Immature natural killer cell (primary cell): ENCODE measurements at regions not wholly inside any gene's neighbourhood (a gene's known extent, or its start where the extent isn't known, plus 50 kb on each side); places are given as distances from the start of the nearest gene placed in this dataset.

Experiments used
- DNase-seq, 3 donors: peaks; one replicate each; pipeline ENCODE4 v3.0.0; 2022; ENCODE audit warnings: mixed read lengths in 1 of 3
- H3K27ac Mint-ChIP-seq, 6 donors: one replicate each; pipeline ENCODE4 v1.8.0; 2020; ENCODE audit warnings: mixed read lengths in 6 of 6, mild to moderate bottlenecking in 5 of 6, inconsistent platforms in 4 of 6, moderate library complexity in 3 of 6
- H3K27me3 Mint-ChIP-seq, 3 donors: one replicate each; pipeline ENCODE4 v1.8.0; 2020 to 2021; ENCODE audit warnings: low read depth in 3 of 3, mild to moderate bottlenecking in 3 of 3, mixed read lengths in 3 of 3, moderate library complexity in 3 of 3, inconsistent platforms in 1 of 3
- H3K36me3 Mint-ChIP-seq, 3 donors: one replicate each; pipeline ENCODE4 v1.8.0; 2020; ENCODE audit warnings: mixed read lengths in 3 of 3, inconsistent platforms in 2 of 3, mild to moderate bottlenecking in 2 of 3
- H3K4me1 Mint-ChIP-seq, 2 donors: one replicate each; pipeline ENCODE4 v1.8.0; 2020; ENCODE audit warnings: inconsistent platforms in 2 of 2, mild to moderate bottlenecking in 2 of 2, mixed read lengths in 2 of 2, moderate library complexity in 1 of 2
- H3K4me3 Mint-ChIP-seq, 5 donors: one replicate each; pipeline ENCODE4 v1.8.0; 2020; ENCODE audit warnings: mild to moderate bottlenecking in 5 of 5, mixed read lengths in 5 of 5, inconsistent platforms in 3 of 5, moderate library complexity in 3 of 5
- H3K9me3 Mint-ChIP-seq, 6 donors: one replicate each; pipeline ENCODE4 v1.8.0; 2020; ENCODE audit warnings: mild to moderate bottlenecking in 6 of 6, mixed read lengths in 6 of 6, inconsistent platforms in 4 of 6, moderate library complexity in 3 of 6

GRCh38 chr10:29068966-29069365 is 219.9 kb upstream of the LYZL1 start:
- no peak for DNase-seq
- Mint-ChIP-seq H3K4me3 (no peak overlapping the region), H3K27ac (no peak overlapping the region), H3K36me3 (no peaks in the 10 kb centered on the region), H3K9me3 (peaks cover 0 to 3% (median 0%) of the 10 kb centered on the region in 6 donors), H3K4me1 (no peaks in the 10 kb centered on the region), H3K27me3 (peaks cover 0 to 1% (median 1%) of the 10 kb centered on the region in 3 donors)

DNA sequence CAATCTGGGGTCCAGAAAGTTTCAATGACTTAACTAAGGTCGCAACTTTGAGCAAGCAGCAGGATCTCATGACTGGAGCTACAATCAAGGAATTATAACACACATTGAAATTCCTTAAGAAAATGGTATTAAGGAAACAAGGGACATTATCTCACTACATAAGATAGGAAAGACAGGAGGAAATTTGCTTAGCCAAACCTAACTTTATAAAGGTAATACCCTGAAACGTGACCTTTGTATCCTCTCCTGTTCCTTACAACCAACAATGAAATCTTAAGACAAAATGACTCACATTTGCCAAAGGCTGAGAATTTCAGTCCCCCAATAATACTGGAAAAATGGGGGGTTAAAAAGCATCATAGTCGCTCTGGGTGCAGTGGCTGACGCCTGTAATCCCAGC is 218.9 kb upstream of the LYZL1 start:
- Mint-ChIP-seq H3K27me3 (peaks cover 0 to 4% (median 1%) of the 10 kb centered on the region in 3 donors), H3K27ac (no peak overlapping the region), H3K4me3 (no peak overlapping the region), H3K36me3 (no peaks in the 10 kb centered on the region), H3K4me1 (no peaks in the 10 kb centered on the region), H3K9me3 (peaks cover 0 to 3% (median 0%) of the 10 kb centered on the region in 6 donors)
- no peak for DNase-seq

DNA sequence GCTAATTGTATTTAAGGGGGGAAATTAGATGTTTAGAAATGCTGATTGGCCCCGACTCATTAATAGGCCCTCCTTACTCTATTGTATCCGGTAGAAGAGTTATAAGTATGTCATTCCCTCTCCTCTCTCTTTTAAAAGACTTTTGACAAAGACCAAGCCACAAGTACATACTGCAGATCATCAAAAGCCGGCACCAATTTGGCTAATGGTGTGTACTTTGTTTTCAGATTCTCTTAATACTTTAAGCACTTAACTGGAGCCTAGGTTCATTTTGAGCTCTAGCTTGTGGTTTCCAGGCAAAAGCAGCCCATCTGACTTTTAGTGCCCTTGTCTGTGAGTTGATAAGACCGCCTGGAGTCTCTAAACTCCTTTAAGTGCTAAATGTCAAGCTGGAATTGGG is 210.0 kb upstream of the LYZL1 start:
- Mint-ChIP-seq H3K27me3 (peaks cover 2 to 7% (median 3%) of the 10 kb centered on the region in 3 donors), H3K4me3 (no peak overlapping the region), H3K4me1 (no peaks in the 10 kb centered on the region), H3K36me3 (no peaks in the 10 kb centered on the region), H3K27ac (no peak overlapping the region), H3K9me3 (no peaks in the 10 kb centered on the region)
- no peak for DNase-seq

DNA sequence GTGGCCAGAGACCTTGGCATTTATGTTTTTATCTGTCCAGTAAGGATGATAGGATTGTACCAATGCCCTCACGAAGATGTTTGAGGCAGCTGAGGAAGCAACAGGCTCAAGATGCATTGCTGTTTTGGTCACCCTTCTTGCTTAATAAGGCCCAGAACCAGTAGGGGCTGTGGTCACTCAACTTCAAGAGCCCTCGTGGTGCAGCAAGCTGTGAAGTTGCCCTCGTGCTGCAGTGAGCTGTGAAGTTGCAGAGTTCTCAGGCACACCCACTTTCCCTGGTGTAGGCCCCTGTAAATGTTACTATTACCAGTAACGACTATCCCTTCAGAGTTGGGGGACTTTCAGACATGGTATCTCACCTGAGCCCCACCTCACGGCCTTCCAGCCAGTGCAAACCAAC is 207.6 kb upstream of the LYZL1 start:
- DNase-seq: no peak
- Mint-ChIP-seq H3K27ac (no peak overlapping the region), H3K9me3 (no peaks in the 10 kb centered on the region), H3K27me3 (peaks cover 0 to 8% (median 3%) of the 10 kb centered on the region in 3 donors), H3K4me1 (no peaks in the 10 kb centered on the region), H3K36me3 (no peaks in the 10 kb centered on the region), H3K4me3 (no peak overlapping the region)

GRCh38 chr10:29081951-29082685 is 206.8 kb upstream of the LYZL1 start:
- Mint-ChIP-seq H3K9me3 (no peaks in the 10 kb centered on the region), H3K27me3 (peaks cover 0 to 8% (median 3%) of the 10 kb centered on the region in 3 donors), H3K4me1 (no peaks in the 10 kb centered on the region), H3K4me3 (no peak overlapping the region), H3K36me3 (no peaks in the 10 kb centered on the region), H3K27ac (no peak overlapping the region)
- DNase-seq: no peak

- no peak overlapping the region for H3K27ac Mint-ChIP-seq
- H3K9me3 Mint-ChIP-seq: no peaks in the 10 kb centered on the region
- H3K4me1 Mint-ChIP-seq: no peaks in the 10 kb centered on the region
- no peaks in the 10 kb centered on the region for H3K36me3 Mint-ChIP-seq
- H3K27me3 Mint-ChIP-seq: peaks cover 0 to 8% (median 3%) of the 10 kb centered on the region in 3 donors
- DNase-seq: no peak
- H3K4me3 Mint-ChIP-seq: no peak overlapping the region
Observed at GRCh38 chr10:29083096-29083495, 205.8 kb upstream of the LYZL1 start.

GRCh38 chr10:29084681-29085307 is 204.1 kb upstream of the LYZL1 start:
- Mint-ChIP-seq H3K27ac (no peak overlapping the region), H3K4me3 (no peak overlapping the region), H3K9me3 (peaks cover 0 to 2% (median 0%) of the 10 kb centered on the region in 6 donors), H3K4me1 (no peaks in the 10 kb centered on the region), H3K36me3 (no peaks in the 10 kb centered on the region), H3K27me3 (peaks cover 1 to 6% (median 3%) of the 10 kb centered on the region in 3 donors)
- DNase-seq: no peak

- DNase-seq: no peak
- no peak overlapping the region for H3K27ac Mint-ChIP-seq
- H3K27me3 Mint-ChIP-seq: peaks cover 1 to 3% (median 3%) of the 10 kb centered on the region in 3 donors
- H3K36me3 Mint-ChIP-seq: no peaks in the 10 kb centered on the region
- peaks cover 0 to 2% (median 0%) of the 10 kb centered on the region in 6 donors for H3K9me3 Mint-ChIP-seq
- H3K4me1 Mint-ChIP-seq: no peaks in the 10 kb centered on the region
- H3K4me3 Mint-ChIP-seq: no peak overlapping the region
Observed at GRCh38 chr10:29089091-29089490, 199.8 kb upstream of the LYZL1 start.

- H3K4me1 Mint-ChIP-seq: no peaks in the 10 kb centered on the region
- no peak overlapping the region for H3K4me3 Mint-ChIP-seq
- H3K36me3 Mint-ChIP-seq: no peaks in the 10 kb centered on the region
- no peak overlapping the region for H3K27ac Mint-ChIP-seq
- no peak for DNase-seq
- H3K9me3 Mint-ChIP-seq: peaks cover 0 to 10% (median 0%) of the 10 kb centered on the region in 6 donors
- H3K27me3 Mint-ChIP-seq: peaks cover 0 to 5% (median 2%) of the 10 kb centered on the region in 3 donors
Observed at GRCh38 chr10:29096303-29096824, 192.5 kb upstream of the LYZL1 start.

DNA sequence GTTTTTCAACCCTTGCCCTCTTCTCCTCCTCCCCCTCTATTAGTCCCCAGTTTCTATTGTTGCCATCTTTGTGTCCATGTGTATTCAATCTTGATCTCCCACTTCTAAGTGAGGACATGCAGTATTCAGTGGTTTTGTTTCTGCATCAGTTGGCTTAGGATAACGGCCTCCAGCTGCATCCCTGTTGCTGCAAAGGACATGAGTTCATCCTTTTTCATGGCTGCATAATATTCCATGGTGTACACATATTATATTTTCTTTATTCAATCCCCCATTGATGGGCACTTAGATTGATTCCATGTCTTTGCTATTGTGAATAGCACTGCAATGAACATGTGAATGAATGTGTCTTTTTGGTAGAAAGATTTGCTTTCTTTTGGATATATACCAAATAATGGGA is 190.4 kb upstream of the LYZL1 start:
- no peak for DNase-seq
- no peaks in the 10 kb centered on the region for H3K4me1 Mint-ChIP-seq
- peaks cover 0 to 6% (median 2%) of the 10 kb centered on the region in 3 donors for H3K27me3 Mint-ChIP-seq
- H3K9me3 Mint-ChIP-seq: peaks cover 0 to 11% (median 0%) of the 10 kb centered on the region in 6 donors
- H3K36me3 Mint-ChIP-seq: no peaks in the 10 kb centered on the region
- H3K27ac Mint-ChIP-seq: no peak overlapping the region
- no peak overlapping the region for H3K4me3 Mint-ChIP-seq

GRCh38 chr10:29099001-29099400 is 189.9 kb upstream of the LYZL1 start:
- DNase-seq: no peak
- peaks cover 0 to 6% (median 2%) of the 10 kb centered on the region in 3 donors for H3K27me3 Mint-ChIP-seq
- no peak overlapping the region for H3K27ac Mint-ChIP-seq
- H3K4me3 Mint-ChIP-seq: no peak overlapping the region
- peaks cover 0 to 11% (median 0%) of the 10 kb centered on the region in 6 donors for H3K9me3 Mint-ChIP-seq
- H3K4me1 Mint-ChIP-seq: no peaks in the 10 kb centered on the region
- H3K36me3 Mint-ChIP-seq: no peaks in the 10 kb centered on the region

DNA sequence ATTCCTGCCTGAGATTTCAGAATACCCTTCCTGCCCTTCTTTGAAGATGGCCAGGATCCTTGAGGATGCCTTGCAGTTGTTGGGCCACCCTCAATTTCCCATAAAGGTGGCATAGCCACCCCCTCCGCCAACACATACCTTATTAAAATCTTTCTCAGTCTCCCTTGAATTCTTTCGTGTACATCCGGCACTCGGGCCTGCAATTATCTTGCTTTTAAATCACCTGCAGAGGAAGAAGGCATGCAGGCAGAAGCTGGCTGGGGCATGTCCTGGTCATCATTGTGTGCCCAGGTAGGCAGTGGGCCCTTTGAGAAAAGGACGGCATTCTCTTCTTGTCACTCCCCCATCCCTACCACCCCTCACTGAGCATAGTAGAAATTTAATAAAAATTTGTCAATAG is 189.5 kb upstream of the LYZL1 start:
- Mint-ChIP-seq H3K36me3 (no peaks in the 10 kb centered on the region), H3K9me3 (peaks cover 0 to 11% (median 0%) of the 10 kb centered on the region in 6 donors), H3K27ac (no peak overlapping the region), H3K4me3 (no peak overlapping the region), H3K27me3 (peaks cover 0 to 6% (median 2%) of the 10 kb centered on the region in 3 donors), H3K4me1 (no peaks in the 10 kb centered on the region)
- no peak for DNase-seq

DNA sequence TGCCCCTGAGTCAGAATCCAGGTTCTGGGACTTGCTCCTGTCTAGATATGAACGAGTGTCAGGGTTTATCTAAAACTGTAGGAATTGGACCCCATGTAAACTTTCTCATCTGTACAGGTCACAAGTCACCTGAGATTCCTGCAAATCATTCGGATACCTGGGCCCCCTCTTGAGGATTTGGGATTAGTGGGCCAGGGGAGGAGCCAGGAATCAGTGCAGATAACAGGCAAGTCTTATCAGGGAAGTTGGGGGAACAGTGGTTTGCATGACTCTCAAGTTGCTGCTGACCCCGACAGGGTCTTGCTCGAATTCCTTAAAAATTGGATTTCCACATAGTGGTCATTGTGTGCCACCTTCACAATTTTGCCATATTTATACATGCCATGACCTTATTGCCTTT is 188.4 kb upstream of the LYZL1 start:
- Mint-ChIP-seq H3K36me3 (no peaks in the 10 kb centered on the region), H3K27me3 (peaks cover 0 to 6% (median 4%) of the 10 kb centered on the region in 3 donors), H3K27ac (no peak overlapping the region), H3K9me3 (peaks cover 0 to 11% (median 0%) of the 10 kb centered on the region in 6 donors), H3K4me3 (no peak overlapping the region), H3K4me1 (no peaks in the 10 kb centered on the region)
- no peak for DNase-seq

- Mint-ChIP-seq H3K4me3 (no peak overlapping the region), H3K4me1 (no peaks in the 10 kb centered on the region), H3K36me3 (no peaks in the 10 kb centered on the region), H3K27me3 (peaks cover 0 to 8% (median 4%) of the 10 kb centered on the region in 3 donors), H3K27ac (no peak overlapping the region), H3K9me3 (peaks cover 0 to 11% (median 0%) of the 10 kb centered on the region in 6 donors)
- DNase-seq: no peak
Observed at GRCh38 chr10:29102233-29102632, 186.6 kb upstream of the LYZL1 start.
